ENCODE measurements at regions not wholly inside any gene's neighbourhood (a gene's known extent, or its start where the extent isn't known, plus 50 kb on each side); places are given as distances from the start of the nearest gene placed in this dataset.

DNA sequence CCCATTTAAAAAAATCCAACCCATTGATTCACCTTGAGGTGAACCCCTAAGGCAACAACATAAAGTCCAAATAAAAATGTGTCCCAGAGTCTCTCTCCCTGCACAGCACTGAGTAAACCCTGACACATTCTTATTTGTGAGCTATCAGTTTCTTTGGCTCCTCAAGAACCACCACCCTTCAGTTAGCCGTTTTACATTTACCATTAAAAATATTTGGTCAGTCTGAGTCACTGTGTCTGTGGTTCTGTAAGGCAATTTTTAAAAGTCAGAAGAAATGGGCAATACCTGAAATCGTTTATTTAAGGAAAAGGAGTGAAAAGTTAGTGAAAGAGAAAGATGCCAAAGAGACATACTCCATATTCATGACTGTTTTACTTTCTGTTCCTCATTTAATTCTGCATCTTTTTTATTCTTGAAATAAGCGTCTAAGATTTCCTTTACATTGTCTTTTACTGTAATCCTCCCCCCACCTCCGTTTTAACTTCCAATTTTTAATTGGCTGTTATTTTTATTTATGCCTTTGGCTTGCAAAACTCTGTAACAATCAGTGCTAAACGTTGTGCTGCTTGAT lies 91.7 kb upstream of the IVNS1ABP start:
- H3K27ac ChIP-seq (ENCODE audit: insufficient read depth in 1 of 2, low read depth in 1 of 2, low read length in 2 of 2, poor library complexity in 1 of 2, severe bottlenecking in 2 of 2): no peak overlapping the region
- no peak overlapping the region for H3K4me3 ChIP-seq (ENCODE audit: control insufficient read depth in 1 of 7, extremely low read depth in 1 of 7, insufficient read depth in 4 of 7, low read depth in 2 of 7, low read length in 6 of 7)
- ChIA-PET CTCF (no interaction called here), POLR2A (no interaction called here)
- peak in 1 of 3 donors; percentile 11 for DNase-seq
- peaks cover 0 to 4% (median 1%) of the 10 kb centered on the region in 4 experiments for H3K4me1 ChIP-seq (ENCODE audit: control extremely low read depth in 1 of 4, control insufficient read depth in 4 of 4, insufficient read depth in 4 of 4, low read length in 3 of 4)
- peaks cover 0 to 4% (median 0%) of the 10 kb centered on the region in 5 experiments for H3K9me3 ChIP-seq (ENCODE audit: control extremely low read depth in 1 of 5, control insufficient read depth in 4 of 5, insufficient read depth in 2 of 5, low read depth in 1 of 5, low read length in 4 of 5)
- no peaks in the 10 kb centered on the region for H3K27me3 ChIP-seq (replicated peaks in 2 of 5; ENCODE audit: control insufficient read depth in 4 of 5, insufficient read depth in 5 of 5, low read length in 4 of 5)
- no CpG with 5 or more reads among the region's 5 CpGs for WGBS (ENCODE audit: insufficient coverage)
- no peaks in the 10 kb centered on the region for H3K36me3 ChIP-seq (ENCODE audit: control insufficient read depth in 4 of 4, insufficient read depth in 4 of 4, low read length in 3 of 4)

GRCh38 chr1:185406691-185407009 lies 89.6 kb upstream of the IVNS1ABP start:
- Histone ChIP-seq H3K27ac (ENCODE audit: insufficient read depth in 1 of 2, low read depth in 1 of 2, low read length in 2 of 2, poor library complexity in 1 of 2, severe bottlenecking in 2 of 2) (no peak overlapping the region), H3K27me3 (replicated peaks in 2 of 5; ENCODE audit: control insufficient read depth in 4 of 5, insufficient read depth in 5 of 5, low read length in 4 of 5) (no peaks in the 10 kb centered on the region), H3K4me3 (ENCODE audit: control insufficient read depth in 1 of 7, extremely low read depth in 1 of 7, insufficient read depth in 4 of 7, low read depth in 2 of 7, low read length in 6 of 7) (no peak overlapping the region), H3K4me1 (ENCODE audit: control extremely low read depth in 1 of 4, control insufficient read depth in 4 of 4, insufficient read depth in 4 of 4, low read length in 3 of 4) (peaks cover 0 to 4% (median 1%) of the 10 kb centered on the region in 4 experiments), H3K9me3 (ENCODE audit: control extremely low read depth in 1 of 5, control insufficient read depth in 4 of 5, insufficient read depth in 2 of 5, low read depth in 1 of 5, low read length in 4 of 5) (peaks cover 0 to 4% (median 0%) of the 10 kb centered on the region in 5 experiments), H3K36me3 (ENCODE audit: control insufficient read depth in 4 of 4, insufficient read depth in 4 of 4, low read length in 3 of 4) (no peaks in the 10 kb centered on the region)
- ChIA-PET POLR2A (no interaction called here), CTCF (no interaction called here)
- DNase-seq: no peak
- WGBS (ENCODE audit: insufficient coverage): no CpG with 5 or more reads among the region's 1 CpG

DNA sequence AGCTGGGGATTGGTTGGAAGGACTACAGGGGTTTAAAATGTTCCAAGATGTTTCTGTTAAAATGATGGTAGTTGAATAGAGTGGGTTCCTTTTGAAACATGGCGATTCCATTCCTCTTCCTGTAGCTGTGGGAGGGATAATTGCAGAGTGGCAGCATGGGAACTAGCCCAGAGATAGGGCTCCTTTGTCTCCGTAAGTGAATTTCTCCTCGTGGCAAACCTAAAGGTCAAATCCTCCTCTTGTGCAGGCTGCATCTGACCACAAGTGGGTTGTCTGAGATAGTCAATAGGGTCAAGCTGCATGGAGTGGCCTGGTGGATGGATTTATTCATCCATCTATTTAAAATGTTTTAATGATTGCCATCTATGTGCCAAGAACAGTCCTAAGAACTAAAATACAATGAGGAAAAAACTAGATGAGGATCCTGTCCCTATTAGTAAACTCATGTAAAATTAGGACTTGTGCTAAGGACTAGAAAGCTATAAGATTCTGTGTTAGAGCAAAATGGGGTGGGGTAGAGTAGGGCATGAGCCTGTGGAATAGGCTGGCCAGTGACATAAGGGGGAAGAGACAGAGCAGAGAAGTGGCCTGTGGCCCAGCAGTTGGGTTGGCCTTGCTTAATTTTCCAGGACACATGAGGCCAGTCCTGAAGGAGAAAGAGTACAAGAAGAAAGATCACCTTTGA lies 89.1 kb upstream of the IVNS1ABP start:
- peaks cover 0 to 4% (median 0%) of the 10 kb centered on the region in 5 experiments for H3K9me3 ChIP-seq (ENCODE audit: control extremely low read depth in 1 of 5, control insufficient read depth in 4 of 5, insufficient read depth in 2 of 5, low read depth in 1 of 5, low read length in 4 of 5)
- DNase-seq: no peak
- no peaks in the 10 kb centered on the region for H3K36me3 ChIP-seq (ENCODE audit: control insufficient read depth in 4 of 4, insufficient read depth in 4 of 4, low read length in 3 of 4)
- H3K27me3 ChIP-seq (replicated peaks in 2 of 5; ENCODE audit: control insufficient read depth in 4 of 5, insufficient read depth in 5 of 5, low read length in 4 of 5): no peaks in the 10 kb centered on the region
- no peak overlapping the region for H3K4me3 ChIP-seq (ENCODE audit: control insufficient read depth in 1 of 7, extremely low read depth in 1 of 7, insufficient read depth in 4 of 7, low read depth in 2 of 7, low read length in 6 of 7)
- H3K27ac ChIP-seq (ENCODE audit: insufficient read depth in 1 of 2, low read depth in 1 of 2, low read length in 2 of 2, poor library complexity in 1 of 2, severe bottlenecking in 2 of 2): no peak overlapping the region
- H3K4me1 ChIP-seq (ENCODE audit: control extremely low read depth in 1 of 4, control insufficient read depth in 4 of 4, insufficient read depth in 4 of 4, low read length in 3 of 4): peaks cover 0 to 4% (median 1%) of the 10 kb centered on the region in 4 experiments
- ChIA-PET CTCF (no interaction called here), POLR2A (no interaction called here)
- 93% methylated on average over 3 of the region's 3 CpGs for WGBS (ENCODE audit: insufficient coverage)

- WGBS (ENCODE audit: insufficient coverage): 98% methylated on average over 5 of the region's 6 CpGs
- peak overlapping the region in 1 of 7 experiments; percentile 52 for H3K4me3 ChIP-seq (ENCODE audit: control insufficient read depth in 1 of 7, extremely low read depth in 1 of 7, insufficient read depth in 4 of 7, low read depth in 2 of 7, low read length in 6 of 7)
- no peaks in the 10 kb centered on the region for H3K27me3 ChIP-seq (replicated peaks in 2 of 5; ENCODE audit: control insufficient read depth in 4 of 5, insufficient read depth in 5 of 5, low read length in 4 of 5)
- H3K36me3 ChIP-seq (ENCODE audit: control insufficient read depth in 4 of 4, insufficient read depth in 4 of 4, low read length in 3 of 4): no peaks in the 10 kb centered on the region
- peaks cover 0 to 4% (median 0%) of the 10 kb centered on the region in 5 experiments for H3K9me3 ChIP-seq (ENCODE audit: control extremely low read depth in 1 of 5, control insufficient read depth in 4 of 5, insufficient read depth in 2 of 5, low read depth in 1 of 5, low read length in 4 of 5)
- peaks cover 0 to 4% (median 1%) of the 10 kb centered on the region in 4 experiments for H3K4me1 ChIP-seq (ENCODE audit: control extremely low read depth in 1 of 4, control insufficient read depth in 4 of 4, insufficient read depth in 4 of 4, low read length in 3 of 4)
- no peak overlapping the region for H3K27ac ChIP-seq (ENCODE audit: insufficient read depth in 1 of 2, low read depth in 1 of 2, low read length in 2 of 2, poor library complexity in 1 of 2, severe bottlenecking in 2 of 2)
- CTCF ChIA-PET: no interaction called here
- POLR2A ChIA-PET: no interaction called here
- no peak for DNase-seq
Observed at GRCh38 chr1:185404907-185405568, 88.0 kb upstream of the IVNS1ABP start.

DNA sequence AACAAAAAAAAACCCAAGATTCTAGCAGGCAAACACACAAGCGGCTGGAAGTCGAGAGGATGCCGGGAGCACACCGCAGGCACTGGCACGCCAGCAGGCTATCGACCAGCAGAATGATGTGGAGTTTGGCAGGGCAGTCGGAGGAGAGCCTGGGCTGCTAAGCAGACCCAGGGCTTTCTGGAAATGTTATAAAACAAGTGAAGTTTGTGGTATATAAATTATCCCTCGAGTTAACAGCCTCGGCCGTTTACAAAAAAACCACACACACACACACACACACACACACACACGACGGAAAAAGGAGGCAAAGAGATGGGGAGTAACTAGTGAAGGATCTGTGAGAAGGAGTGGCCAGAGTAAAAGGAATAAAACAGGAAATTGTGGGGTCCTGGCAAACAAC lies 87.2 kb upstream of the IVNS1ABP start:
- no peak overlapping the region for H3K27ac ChIP-seq (ENCODE audit: insufficient read depth in 1 of 2, low read depth in 1 of 2, low read length in 2 of 2, poor library complexity in 1 of 2, severe bottlenecking in 2 of 2)
- 100% methylated on average over 6 of the region's 12 CpGs for WGBS (ENCODE audit: insufficient coverage)
- H3K4me3 ChIP-seq (ENCODE audit: control insufficient read depth in 1 of 7, extremely low read depth in 1 of 7, insufficient read depth in 4 of 7, low read depth in 2 of 7, low read length in 6 of 7): peak overlapping the region in 2 of 7 experiments; percentile 36 to 52

DNA sequence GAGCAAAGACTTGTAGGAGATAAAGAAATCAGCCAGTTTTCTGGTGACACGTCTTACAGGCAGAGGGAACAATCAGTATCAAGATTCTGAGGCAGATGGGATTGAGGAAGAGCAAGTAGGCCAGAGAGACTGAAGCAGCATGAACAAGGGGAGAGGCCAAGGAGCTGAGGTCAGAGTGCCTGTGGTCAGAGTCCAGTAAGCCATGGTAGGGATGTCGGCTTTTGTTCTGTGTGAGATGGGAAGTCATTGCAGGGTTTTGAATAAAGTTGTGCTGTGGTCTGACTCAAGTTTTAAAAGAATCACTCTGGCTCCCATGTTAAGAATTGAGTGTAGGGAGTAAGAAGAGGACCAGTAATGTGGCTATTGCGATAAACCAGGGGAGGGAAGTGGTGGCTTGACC lies 85.9 kb upstream of the IVNS1ABP start:
- no peak overlapping the region for H3K27ac ChIP-seq (ENCODE audit: insufficient read depth in 1 of 2, low read depth in 1 of 2, low read length in 2 of 2, poor library complexity in 1 of 2, severe bottlenecking in 2 of 2)
- 98% methylated on average over 3 of the region's 3 CpGs for WGBS (ENCODE audit: insufficient coverage)
- DNase-seq: no peak
- POLR2A ChIA-PET: no interaction called here
- no peak overlapping the region for H3K4me3 ChIP-seq (ENCODE audit: control insufficient read depth in 1 of 7, extremely low read depth in 1 of 7, insufficient read depth in 4 of 7, low read depth in 2 of 7, low read length in 6 of 7)
- H3K9me3 ChIP-seq (ENCODE audit: control extremely low read depth in 1 of 5, control insufficient read depth in 4 of 5, insufficient read depth in 2 of 5, low read depth in 1 of 5, low read length in 4 of 5): peaks cover 0 to 4% (median 0%) of the 10 kb centered on the region in 5 experiments
- no peaks in the 10 kb centered on the region for H3K27me3 ChIP-seq (replicated peaks in 2 of 5; ENCODE audit: control insufficient read depth in 4 of 5, insufficient read depth in 5 of 5, low read length in 4 of 5)
- CTCF ChIA-PET: no interaction called here
- peaks cover 0 to 4% (median 1%) of the 10 kb centered on the region in 4 experiments for H3K4me1 ChIP-seq (ENCODE audit: control extremely low read depth in 1 of 4, control insufficient read depth in 4 of 4, insufficient read depth in 4 of 4, low read length in 3 of 4)
- H3K36me3 ChIP-seq (ENCODE audit: control insufficient read depth in 4 of 4, insufficient read depth in 4 of 4, low read length in 3 of 4): no peaks in the 10 kb centered on the region

More for the DNA sequence above, 87.2 kb upstream of the IVNS1ABP start:
- Histone ChIP-seq H3K36me3 (ENCODE audit: control insufficient read depth in 4 of 4, insufficient read depth in 4 of 4, low read length in 3 of 4) (no peaks in the 10 kb centered on the region), H3K9me3 (ENCODE audit: control extremely low read depth in 1 of 5, control insufficient read depth in 4 of 5, insufficient read depth in 2 of 5, low read depth in 1 of 5, low read length in 4 of 5) (peaks cover 0 to 4% (median 0%) of the 10 kb centered on the region in 5 experiments), H3K27me3 (replicated peaks in 2 of 5; ENCODE audit: control insufficient read depth in 4 of 5, insufficient read depth in 5 of 5, low read length in 4 of 5) (no peaks in the 10 kb centered on the region), H3K4me1 (ENCODE audit: control extremely low read depth in 1 of 4, control insufficient read depth in 4 of 4, insufficient read depth in 4 of 4, low read length in 3 of 4) (peaks cover 0 to 4% (median 1%) of the 10 kb centered on the region in 4 experiments)
- ChIA-PET POLR2A (no interaction called here), CTCF (no interaction called here)
- DNase-seq: no peak

DNA sequence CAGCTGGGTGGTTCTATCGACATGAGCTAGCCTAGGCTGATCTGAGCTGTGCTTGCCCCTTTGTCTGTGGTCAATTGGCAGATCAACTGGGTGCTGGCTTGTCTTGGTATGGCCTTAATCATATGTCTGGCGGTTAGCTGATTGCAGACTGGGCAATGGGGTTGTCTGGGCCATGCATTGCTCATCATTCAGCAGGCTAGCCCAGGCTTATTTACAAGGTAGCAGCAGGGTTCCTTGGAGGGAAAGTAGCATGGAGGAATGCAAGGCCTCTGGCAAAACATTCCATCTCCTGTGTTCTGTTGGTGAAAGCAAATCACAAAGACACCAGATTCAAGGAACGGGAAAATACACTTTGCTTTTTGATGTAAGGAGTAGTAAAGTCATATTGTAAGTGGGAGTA lies 84.0 kb upstream of the IVNS1ABP start:
- no peak overlapping the region for H3K4me3 ChIP-seq (ENCODE audit: control insufficient read depth in 1 of 7, extremely low read depth in 1 of 7, insufficient read depth in 4 of 7, low read depth in 2 of 7, low read length in 6 of 7)
- 89% methylated on average over 3 of the region's 3 CpGs for WGBS (ENCODE audit: insufficient coverage)
- no peaks in the 10 kb centered on the region for H3K27me3 ChIP-seq (replicated peaks in 2 of 5; ENCODE audit: control insufficient read depth in 4 of 5, insufficient read depth in 5 of 5, low read length in 4 of 5)
- peaks cover 0 to 4% (median 1%) of the 10 kb centered on the region in 4 experiments for H3K4me1 ChIP-seq (ENCODE audit: control extremely low read depth in 1 of 4, control insufficient read depth in 4 of 4, insufficient read depth in 4 of 4, low read length in 3 of 4)
- no peaks in the 10 kb centered on the region for H3K9me3 ChIP-seq (ENCODE audit: control extremely low read depth in 1 of 5, control insufficient read depth in 4 of 5, insufficient read depth in 2 of 5, low read depth in 1 of 5, low read length in 4 of 5)
- no peaks in the 10 kb centered on the region for H3K36me3 ChIP-seq (ENCODE audit: control insufficient read depth in 4 of 4, insufficient read depth in 4 of 4, low read length in 3 of 4)
- ChIA-PET CTCF (no interaction called here), POLR2A (no interaction called here)
- no peak for DNase-seq
- no peak overlapping the region for H3K27ac ChIP-seq (ENCODE audit: insufficient read depth in 1 of 2, low read depth in 1 of 2, low read length in 2 of 2, poor library complexity in 1 of 2, severe bottlenecking in 2 of 2)
